GM12878 (cell line): ENCODE measurements at regions not wholly inside any gene's neighbourhood (a gene's known extent, or its start where the extent isn't known, plus 50 kb on each side); places are given as distances from the start of the nearest gene placed in this dataset.
"Not testable (repeated sequence)": the region's sequence is repeated elsewhere in the genome, so short reads cannot be mapped to it uniquely, and the experiment has no call there.

Experiments used
- ATAC-seq: fragments of 200-7000 bp; cut with Tn5 transposase; 3 replicates; pipeline ENCODE4 v1.9.1; 2020; ENCODE audit warnings: mild to moderate bottlenecking, moderate library complexity
- BruUV-seq: library from RNA; stranded (reverse); fragments of 400-500 nt; replicated peaks from 2 replicates; lab custom pipeline; 2021; lab: Mats Ljungman, UMichigan
- CTCF ChIA-PET: fragments of 300-600 bp; sonication (Branson Sonifier 250); formaldehyde crosslinking; extraction: SDS; loops from one replicate; lab custom pipeline; 2021; ENCODE audit warnings: inconsistent platforms; lab: Yijun Ruan, JAX
- POLR2A ChIA-PET: fragments of 350-600 bp; formaldehyde crosslinking; extraction: SDS; loops from one replicate; lab custom pipeline; 2021; ENCODE audit warnings: inconsistent platforms; lab: Charles Lee
- RAD21 ChIA-PET: fragments of 300-600 bp; sonication (Branson Sonifier 250); formaldehyde crosslinking; loops from one replicate; lab custom pipeline; 2023; ENCODE audit warnings: antibody characterized with exemption; ENCODE audit not compliant: unreplicated experiment; lab: Charles Lee
- SMC1A ChIA-PET: fragments of 300-600 bp; sonication (Branson Sonifier 250); formaldehyde crosslinking; loops from one replicate; lab custom pipeline; 2023; ENCODE audit not compliant: unreplicated experiment, uncharacterized antibody; lab: Charles Lee
- DNase-seq: peaks from one replicate; pipeline ENCODE4 v3.0.0-alpha.2; 2011; ENCODE audit warnings: low read depth, low spot score
- FAIRE-seq: peaks from 3 replicates; lab custom pipeline; 2011; peaks lifted over from hg19 to GRCh38; lab: Jason Lieb, UNC
- H2AFZ ChIP-seq: 2 replicates; pipeline ENCODE4 v1.6.0; 2011; ENCODE audit warnings: low read depth, low read length, control low read depth; ENCODE audit not compliant: control insufficient read depth
- H3K27ac ChIP-seq: 2 replicates; pipeline ENCODE4 v1.5.1; 2011; ENCODE audit warnings: control low read depth; ENCODE audit not compliant: control insufficient read depth, insufficient read depth
- H3K27me3 ChIP-seq, 2 experiments: replicated peaks in 1 of 2; 2 replicates each; pipeline versions ENCODE4 v1.6.0 to v1.6.1; 2011; ENCODE audit warnings: low read length in 1 of 2; ENCODE audit not compliant: control insufficient read depth in 2 of 2, insufficient read depth in 2 of 2
- H3K36me3 ChIP-seq, 2 experiments: 2 replicates each; pipeline ENCODE4 v1.5.1; 2011; ENCODE audit warnings: low read length in 1 of 2; ENCODE audit not compliant: control insufficient read depth in 2 of 2, insufficient read depth in 2 of 2
- H3K4me1 ChIP-seq: 2 replicates; pipeline ENCODE4 v1.6.1; 2011; ENCODE audit warnings: mild to moderate bottlenecking, low read length, moderate library complexity, mixed read lengths; ENCODE audit not compliant: control insufficient read depth, insufficient read depth
- H3K4me2 ChIP-seq: 2 replicates; pipeline ENCODE4 v1.6.0; 2011; ENCODE audit warnings: control low read depth; ENCODE audit not compliant: control insufficient read depth, insufficient read depth
- H3K4me3 ChIP-seq: fragments of 200-600 bp; sonication (generic); 2 replicates; pipeline ENCODE4 v1.5.1; 2016
- H3K79me2 ChIP-seq: 2 replicates; pipeline ENCODE4 v1.6.0; 2011; ENCODE audit warnings: low read length; ENCODE audit not compliant: control insufficient read depth, insufficient read depth
- H3K9ac ChIP-seq: 2 replicates; pipeline ENCODE4 v1.8.0; 2011; ENCODE audit warnings: low read length, control low read depth, mixed read lengths; ENCODE audit not compliant: control insufficient read depth, insufficient read depth
- H3K9me3 ChIP-seq: replicated peaks from 3 replicates; pipeline ENCODE4 v1.5.1; 2011; ENCODE audit warnings: mild to moderate bottlenecking, low read length; ENCODE audit not compliant: control insufficient read depth, insufficient read depth
- H4K20me1 ChIP-seq: 2 replicates; pipeline ENCODE4 v1.6.0; 2011; ENCODE audit not compliant: control insufficient read depth, insufficient read depth
- ATF7 ChIP-seq: fragments of 450-650 bp; IDR thresholded peaks from 2 replicates; pipeline ENCODE4 v1.6.1; 2016; ENCODE audit warnings: low read depth, mild to moderate bottlenecking
- CBX3 ChIP-seq: fragments of 200-600 bp; sonication (generic); IDR thresholded peaks from 2 replicates; pipeline ENCODE4 v1.6.1; 2016; ENCODE audit warnings: low read depth, borderline replicate concordance
- CREB1 ChIP-seq: IDR thresholded peaks from 2 replicates; pipeline ENCODE4 v1.6.1; 2012; ENCODE audit warnings: low read depth, mild to moderate bottlenecking, inconsistent platforms
- GATAD2B ChIP-seq: fragments of 450-650 bp; conservative IDR thresholded peaks from 2 replicates; pipeline ENCODE4 v1.6.1; 2017; ENCODE audit warnings: low read depth, mild to moderate bottlenecking, moderate library complexity
- IRF4 ChIP-seq: IDR thresholded peaks from 2 replicates; pipeline ENCODE4 v1.6.1; 2011; ENCODE audit warnings: low read depth, low read length
- KDM1A ChIP-seq: fragments of 200-600 bp; sonication (generic); IDR thresholded peaks from 2 replicates; pipeline ENCODE4 v1.6.1; 2016; ENCODE audit warnings: borderline replicate concordance
- MYB ChIP-seq: fragments of 150-350 bp; IDR thresholded peaks from 2 replicates; pipeline ENCODE4 v1.6.1; 2014; ENCODE audit warnings: mild to moderate bottlenecking, low read depth, low read length, borderline replicate concordance
- NFYA ChIP-seq: IDR thresholded peaks from 2 replicates; pipeline ENCODE4 v1.6.1; 2011; ENCODE audit warnings: low read depth, mild to moderate bottlenecking, low read length, improper control_type of control experiment, borderline replicate concordance
- POLR2AphosphoS2 ChIP-seq: IDR thresholded peaks from 2 replicates; pipeline ENCODE4 v1.6.1; 2011; ENCODE audit warnings: low read depth, mild to moderate bottlenecking, low read length, improper control_type of control experiment, moderate library complexity
- SMAD1 ChIP-seq: fragments of 450-650 bp; IDR thresholded peaks from 2 replicates; pipeline ENCODE4 v1.6.1; 2018; ENCODE audit warnings: mild to moderate bottlenecking, low read depth; ENCODE audit not compliant: partially characterized antibody
- SMAD5 ChIP-seq: IDR thresholded peaks from 2 replicates; pipeline ENCODE4 v1.6.1; 2016; ENCODE audit warnings: antibody characterized with exemption, low read depth
- ZBED1 ChIP-seq: IDR thresholded peaks from 2 replicates; pipeline ENCODE4 v1.6.1; 2016; ENCODE audit warnings: borderline replicate concordance
- ZNF207 ChIP-seq: fragments of 450-650 bp; IDR thresholded peaks from 2 replicates; pipeline ENCODE4 v1.6.1; 2014; ENCODE audit warnings: antibody characterized with exemption, mild to moderate bottlenecking, borderline replicate concordance
- ZNF217 ChIP-seq: fragments of 450-650 bp; IDR thresholded peaks from 2 replicates; pipeline ENCODE4 v1.6.1; 2017; ENCODE audit warnings: antibody characterized with exemption, mild to moderate bottlenecking
- WGBS: methylation state at CpG from one replicate; pipeline ENCODE4 v1.1.6; 2016; ENCODE audit warnings: low lambda C conversion rate; ENCODE audit not compliant: insufficient replicate concordance, insufficient coverage; ENCODE audit errors: missing lambda C conversion rate; 5-methylcytosine and 5-hydroxymethylcytosine counted together
- in situ Hi-C: fragments of 300-500 bp; cut with MboI; formaldehyde crosslinking; loops from 9 replicates; pipeline ENCODE4 v1.14.3; 2018; ENCODE audit warnings: mixed read lengths
- intact Hi-C: fragments of 100-400 bp; cut with micrococcal nuclease; formaldehyde crosslinking; loops from one replicate; pipeline ENCODE4 v1.14.2; 2022; ENCODE audit not compliant: unreplicated experiment
- TF ChIP-seq, protein P1 (sequence below): fragments of 150-350 bp; IDR thresholded peaks from 2 replicates; pipeline ENCODE4 v1.6.1; 2016; ENCODE audit warnings: low read depth, low read length
- TF ChIP-seq, protein P2 (sequence below): fragments of 450-650 bp; IDR thresholded peaks from 2 replicates; pipeline ENCODE4 v1.6.1; 2017; ENCODE audit warnings: mild to moderate bottlenecking, low read depth, inconsistent platforms; ENCODE audit not compliant: poor library complexity, severe bottlenecking

DNA sequence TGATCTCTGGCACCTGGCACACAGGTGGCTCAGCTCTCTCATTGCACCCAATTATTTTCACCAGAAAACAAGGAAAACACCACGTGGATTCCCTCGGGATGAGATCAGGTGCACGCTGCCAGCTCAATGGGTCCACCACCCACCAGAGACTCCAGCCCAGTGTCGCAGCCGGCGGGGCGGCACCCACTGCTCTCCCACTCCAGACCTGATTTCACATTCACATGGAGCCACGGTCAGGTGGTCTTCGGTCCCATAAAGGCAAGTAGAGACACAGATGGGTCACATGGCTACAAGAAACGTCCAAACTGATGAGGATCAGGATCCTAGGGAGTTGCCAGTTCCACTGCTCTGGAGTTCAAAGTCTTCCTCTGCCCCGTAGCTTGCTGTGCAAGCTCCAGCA is 217.6 kb downstream of the ANKRD30B start:
- ATAC-seq (no peak), FAIRE-seq (no peak), DNase-seq (no peak)
- H4K20me1 ChIP-seq = no peaks in the 10 kb centered on the region
- H3K27me3 ChIP-seq = no peaks in the 10 kb centered on the region
- SMC1A ChIA-PET = no interaction called here
- H2AFZ ChIP-seq = no peak overlapping the region
- no peak overlapping the region for H3K9ac ChIP-seq
- RAD21 ChIA-PET = no interaction called here
- 24% methylated on average over 11 of the region's 11 CpGs for WGBS
- H3K27ac ChIP-seq = no peak overlapping the region
- CTCF ChIA-PET = no interaction called here
- no TSS peak for BruUV-seq
- H3K4me3 ChIP-seq = no peak overlapping the region
- intact Hi-C loops = no loop called here
- POLR2A ChIA-PET = no interaction called here
- no peaks in the 10 kb centered on the region for H3K4me1 ChIP-seq
- no peaks in the 10 kb centered on the region for H3K79me2 ChIP-seq
- no peak overlapping the region for H3K4me2 ChIP-seq
- H3K9me3 ChIP-seq = no peaks in the 10 kb centered on the region; the same call in 2 of the 3 replicates
- H3K36me3 ChIP-seq = no peaks in the 10 kb centered on the region
- TF ChIP-seq ZNF217 (no peak), MYB (no peak), ZNF207 (no peak), CREB1 (no peak), POLR2AphosphoS2 (no peak), KDM1A (no peak), SMAD5 (no peak), ZBED1 (no peak), CBX3 (no peak), GATAD2B (no peak), SMAD1 (no peak), IRF4 (no peak), NFYA (no peak), ATF7 (no peak)
- TF ChIP-seq, protein P1, sequence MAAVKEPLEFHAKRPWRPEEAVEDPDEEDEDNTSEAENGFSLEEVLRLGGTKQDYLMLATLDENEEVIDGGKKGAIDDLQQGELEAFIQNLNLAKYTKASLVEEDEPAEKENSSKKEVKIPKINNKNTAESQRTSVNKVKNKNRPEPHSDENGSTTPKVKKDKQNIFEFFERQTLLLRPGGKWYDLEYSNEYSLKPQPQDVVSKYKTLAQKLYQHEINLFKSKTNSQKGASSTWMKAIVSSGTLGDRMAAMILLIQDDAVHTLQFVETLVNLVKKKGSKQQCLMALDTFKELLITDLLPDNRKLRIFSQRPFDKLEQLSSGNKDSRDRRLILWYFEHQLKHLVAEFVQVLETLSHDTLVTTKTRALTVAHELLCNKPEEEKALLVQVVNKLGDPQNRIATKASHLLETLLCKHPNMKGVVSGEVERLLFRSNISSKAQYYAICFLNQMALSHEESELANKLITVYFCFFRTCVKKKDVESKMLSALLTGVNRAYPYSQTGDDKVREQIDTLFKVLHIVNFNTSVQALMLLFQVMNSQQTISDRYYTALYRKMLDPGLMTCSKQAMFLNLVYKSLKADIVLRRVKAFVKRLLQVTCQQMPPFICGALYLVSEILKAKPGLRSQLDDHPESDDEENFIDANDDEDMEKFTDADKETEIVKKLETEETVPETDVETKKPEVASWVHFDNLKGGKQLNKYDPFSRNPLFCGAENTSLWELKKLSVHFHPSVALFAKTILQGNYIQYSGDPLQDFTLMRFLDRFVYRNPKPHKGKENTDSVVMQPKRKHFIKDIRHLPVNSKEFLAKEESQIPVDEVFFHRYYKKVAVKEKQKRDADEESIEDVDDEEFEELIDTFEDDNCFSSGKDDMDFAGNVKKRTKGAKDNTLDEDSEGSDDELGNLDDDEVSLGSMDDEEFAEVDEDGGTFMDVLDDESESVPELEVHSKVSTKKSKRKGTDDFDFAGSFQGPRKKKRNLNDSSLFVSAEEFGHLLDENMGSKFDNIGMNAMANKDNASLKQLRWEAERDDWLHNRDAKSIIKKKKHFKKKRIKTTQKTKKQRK = no peak
- TF ChIP-seq, protein P2, sequence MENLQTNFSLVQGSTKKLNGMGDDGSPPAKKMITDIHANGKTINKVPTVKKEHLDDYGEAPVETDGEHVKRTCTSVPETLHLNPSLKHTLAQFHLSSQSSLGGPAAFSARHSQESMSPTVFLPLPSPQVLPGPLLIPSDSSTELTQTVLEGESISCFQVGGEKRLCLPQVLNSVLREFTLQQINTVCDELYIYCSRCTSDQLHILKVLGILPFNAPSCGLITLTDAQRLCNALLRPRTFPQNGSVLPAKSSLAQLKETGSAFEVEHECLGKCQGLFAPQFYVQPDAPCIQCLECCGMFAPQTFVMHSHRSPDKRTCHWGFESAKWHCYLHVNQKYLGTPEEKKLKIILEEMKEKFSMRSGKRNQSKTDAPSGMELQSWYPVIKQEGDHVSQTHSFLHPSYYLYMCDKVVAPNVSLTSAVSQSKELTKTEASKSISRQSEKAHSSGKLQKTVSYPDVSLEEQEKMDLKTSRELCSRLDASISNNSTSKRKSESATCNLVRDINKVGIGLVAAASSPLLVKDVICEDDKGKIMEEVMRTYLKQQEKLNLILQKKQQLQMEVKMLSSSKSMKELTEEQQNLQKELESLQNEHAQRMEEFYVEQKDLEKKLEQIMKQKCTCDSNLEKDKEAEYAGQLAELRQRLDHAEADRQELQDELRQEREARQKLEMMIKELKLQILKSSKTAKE = no peak
- TF ChIP-seq, all 136 proteins: peak for 0
- in situ Hi-C loops = loop anchor here (25.0 kb wide), 1 partner anchor 103 kb away; no protein-coding TSS in a partner anchor

DNA sequence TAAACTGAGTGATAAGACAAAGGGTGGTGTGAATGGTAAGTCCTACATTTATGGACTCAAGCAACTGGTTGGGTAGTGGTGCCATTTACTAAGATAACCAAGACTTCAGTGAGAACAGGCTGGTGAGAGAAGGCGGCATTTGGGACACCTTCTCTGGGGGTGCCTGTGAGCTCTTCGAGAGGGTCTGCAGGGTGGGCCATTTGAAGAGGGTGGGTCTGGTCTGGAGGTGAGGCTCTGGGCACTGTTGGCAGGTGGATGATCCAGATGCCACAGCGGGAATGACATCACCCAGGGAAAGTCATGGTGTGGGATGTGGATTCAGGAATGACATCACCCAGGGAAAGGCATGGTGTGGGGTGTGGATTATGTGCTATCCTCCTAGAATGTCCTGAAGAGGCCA is 219.3 kb downstream of the ANKRD30B start:
- SMC1A ChIA-PET, H3K79me2 ChIP-seq, intact Hi-C loops, H3K4me1 ChIP-seq, DNase-seq, H3K27me3 ChIP-seq, H3K4me2 ChIP-seq, H3K36me3 ChIP-seq, BruUV-seq, POLR2A ChIA-PET, RAD21 ChIA-PET, H3K4me3 ChIP-seq, H4K20me1 ChIP-seq, FAIRE-seq, H2AFZ ChIP-seq, ATAC-seq, H3K9ac ChIP-seq, H3K9me3 ChIP-seq, CTCF ChIA-PET, H3K27ac ChIP-seq: not testable (repeated sequence)
- in situ Hi-C loops = loop anchor here (25.0 kb wide), 1 partner anchor 105 kb away; no protein-coding TSS in a partner anchor
- WGBS = 13% methylated on average over 3 of the region's 3 CpGs
